Caco-2 (cell line): ENCODE measurements at regions not wholly inside any gene's neighbourhood (a gene's known extent, or its start where the extent isn't known, plus 50 kb on each side); places are given as distances from the start of the nearest gene placed in this dataset.

Source experiments
- BruUV-seq: library from RNA; stranded (reverse); fragments of 400-500 nt; replicated peaks from 2 replicates; lab custom pipeline; 2021; lab: Mats Ljungman, UMichigan
- CTCF ChIA-PET: fragments of 300-600 bp; sonication (Branson Sonifier 250); formaldehyde crosslinking; loops from one replicate; lab custom pipeline; 2022; ENCODE audit warnings: antibody characterized with exemption; lab: Charles Lee
- POLR2A ChIA-PET: fragments of 300-600 bp; sonication (Branson Sonifier 250); formaldehyde crosslinking; loops from one replicate; lab custom pipeline; 2022; ENCODE audit warnings: antibody characterized with exemption; lab: Charles Lee
- DNase-seq, 2 experiments: peaks; one replicate each; pipeline versions ENCODE4 v3.0.0 to v3.0.0-alpha.2; 2020 to 2022
- H3K27me3 ChIP-seq: replicated peaks from 2 replicates; pipeline ENCODE4 v1.6.0; 2011; ENCODE audit warnings: low read length; ENCODE audit not compliant: control insufficient read depth, insufficient read depth
- H3K36me3 ChIP-seq: 2 replicates; pipeline ENCODE4 v1.5.1; 2011; ENCODE audit warnings: low read length; ENCODE audit not compliant: control insufficient read depth, insufficient read depth
- H3K4me1 ChIP-seq: fragments of 250-450 bp; sonication (Bioruptor Pico); 2 replicates; pipeline ENCODE4 v1.5.1; 2020; ENCODE audit warnings: mild to moderate bottlenecking
- H3K4me3 ChIP-seq: 2 replicates; pipeline ENCODE4 v1.5.1; 2011; ENCODE audit warnings: low read depth, mild to moderate bottlenecking, control low read depth, low read length
- H3K9me3 ChIP-seq: fragments of 250-450 bp; sonication (Bioruptor Pico); 2 replicates; pipeline ENCODE4 v1.5.1; 2020; ENCODE audit warnings: mild to moderate bottlenecking, moderate library complexity
- H3K27ac Mint-ChIP-seq: one replicate; pipeline ENCODE4 v1.8.0; 2022; ENCODE audit warnings: mixed read lengths; ENCODE audit not compliant: unreplicated experiment
- H3K27me3 Mint-ChIP-seq: one replicate; pipeline ENCODE4 v1.8.0; 2022; ENCODE audit warnings: mixed read lengths; ENCODE audit not compliant: insufficient read depth, unreplicated experiment
- H3K36me3 Mint-ChIP-seq: one replicate; pipeline ENCODE4 v1.8.0; 2022; ENCODE audit warnings: mild to moderate bottlenecking, mixed read lengths; ENCODE audit not compliant: insufficient read depth, unreplicated experiment
- H3K4me1 Mint-ChIP-seq: one replicate; pipeline ENCODE4 v1.8.0; 2022; ENCODE audit warnings: low read depth, mixed read lengths; ENCODE audit not compliant: unreplicated experiment
- H3K4me3 Mint-ChIP-seq: one replicate; pipeline ENCODE4 v1.8.0; 2022; ENCODE audit warnings: mild to moderate bottlenecking, moderate library complexity, mixed read lengths; ENCODE audit not compliant: unreplicated experiment
- H3K9me3 Mint-ChIP-seq: one replicate; pipeline ENCODE4 v1.8.0; 2022; ENCODE audit warnings: mixed read lengths; ENCODE audit not compliant: unreplicated experiment
- CTCF ChIP-seq, 2 experiments: fragments of 200-600 bp in 1 of 2; IDR thresholded peaks; 1 replicate in 1 of 2; 2 replicates in 1 of 2; pipeline versions ENCODE4 v1.5.1 to v1.8.0; 2011 to 2022; ENCODE audit warnings: antibody characterized with exemption in 1 of 2, control low read depth in 1 of 2, inconsistent platforms in 1 of 2, low read depth in 1 of 2, low read length in 1 of 2, mild to moderate bottlenecking in 1 of 2, moderate library complexity in 1 of 2; ENCODE audit not compliant: insufficient read depth in 1 of 2, severe bottlenecking in 1 of 2, unreplicated experiment in 1 of 2
- intact Hi-C: fragments of 100-400 bp; cut with micrococcal nuclease; formaldehyde crosslinking; loops from one replicate; pipeline ENCODE4 v1.10.0; 2022; ENCODE audit not compliant: unreplicated experiment

DNA sequence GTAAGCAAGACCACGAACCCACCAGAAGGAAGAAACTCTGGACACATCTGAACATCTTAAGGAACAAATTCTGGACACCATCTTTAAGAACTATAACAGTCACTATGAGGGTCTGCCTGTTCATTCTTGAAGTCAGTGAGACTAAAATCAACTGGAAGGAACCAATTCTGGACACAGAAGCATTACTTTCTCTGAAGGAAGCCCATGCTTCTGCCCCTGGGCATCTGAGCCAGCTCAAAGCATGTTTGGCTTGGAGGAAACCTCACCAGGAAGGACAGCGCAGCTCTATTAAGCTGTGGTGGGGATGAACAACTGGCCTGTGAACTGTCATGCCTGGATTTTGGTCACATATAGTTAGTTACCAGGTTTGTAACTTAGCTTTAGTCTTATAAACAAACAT is 132.4 kb upstream of the GDF10 start:
- POLR2A ChIA-PET = no interaction called here
- Histone ChIP-seq H3K4me3 (no peak overlapping the region), H3K27me3 (no peaks in the 10 kb centered on the region), H3K4me1 (no peaks in the 10 kb centered on the region), H3K36me3 (no peaks in the 10 kb centered on the region), H3K9me3 (peaks cover 9% of the 10 kb centered on the region)
- no peak overlapping the region for H3K27ac Mint-ChIP-seq
- BruUV-seq = no TSS peak
- peaks cover 11% of the 10 kb centered on the region for H3K27me3 Mint-ChIP-seq
- CTCF ChIA-PET = no interaction called here
- no peak for DNase-seq
- H3K4me1 Mint-ChIP-seq = no peaks in the 10 kb centered on the region
- peaks cover 11% of the 10 kb centered on the region for H3K9me3 Mint-ChIP-seq
- H3K36me3 Mint-ChIP-seq = no peaks in the 10 kb centered on the region
- TF ChIP-seq CTCF (IDR thresholded peaks at IDR 0.05; ENCODE audit: insufficient read depth in 1 of 2, low read depth in 1 of 2, low read length in 1 of 2, severe bottlenecking in 1 of 2, unreplicated experiment in 1 of 2) = no peak
- H3K4me3 Mint-ChIP-seq = no peak overlapping the region
- intact Hi-C loops = no loop called here

DNA sequence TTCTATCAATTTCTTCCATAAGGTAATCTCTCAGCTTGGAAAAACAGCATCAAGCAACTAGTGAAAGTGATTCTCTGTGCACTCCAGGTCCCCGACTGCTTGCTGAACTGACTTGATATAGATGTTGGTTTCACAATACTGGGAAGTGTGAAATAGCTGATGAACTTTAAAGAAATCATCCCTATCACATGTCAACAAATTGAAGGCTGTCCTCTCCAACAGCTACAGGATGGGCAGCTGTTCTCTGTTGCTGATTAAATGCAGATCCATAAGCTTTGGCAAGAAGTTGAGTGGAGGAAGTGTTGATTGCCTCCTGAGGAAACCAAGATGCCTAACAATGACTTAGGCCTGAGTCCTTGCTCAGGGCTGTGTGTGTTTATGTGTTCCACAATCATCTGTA is 130.4 kb upstream of the GDF10 start:
- TF ChIP-seq CTCF (IDR thresholded peaks at IDR 0.05; ENCODE audit: insufficient read depth in 1 of 2, low read depth in 1 of 2, low read length in 1 of 2, severe bottlenecking in 1 of 2, unreplicated experiment in 1 of 2) = no peak
- intact Hi-C loops = no loop called here
- no TSS peak for BruUV-seq
- H3K27me3 Mint-ChIP-seq = peaks cover 13% of the 10 kb centered on the region
- no peaks in the 10 kb centered on the region for H3K36me3 Mint-ChIP-seq
- H3K4me1 Mint-ChIP-seq = no peaks in the 10 kb centered on the region
- peaks cover 9% of the 10 kb centered on the region for H3K9me3 ChIP-seq
- no peak for DNase-seq
- CTCF ChIA-PET = no interaction called here
- no peak overlapping the region for H3K4me3 Mint-ChIP-seq
- POLR2A ChIA-PET = no interaction called here
- no peak overlapping the region for H3K4me3 ChIP-seq
- no peaks in the 10 kb centered on the region for H3K36me3 ChIP-seq
- H3K27me3 ChIP-seq = 0 out of 2 replicates have a peak, but pooled peaks cover 2% of the 10 kb centered on the region
- H3K27ac Mint-ChIP-seq = no peak overlapping the region
- no peaks in the 10 kb centered on the region for H3K4me1 ChIP-seq
- H3K9me3 Mint-ChIP-seq = peaks cover 11% of the 10 kb centered on the region

DNA sequence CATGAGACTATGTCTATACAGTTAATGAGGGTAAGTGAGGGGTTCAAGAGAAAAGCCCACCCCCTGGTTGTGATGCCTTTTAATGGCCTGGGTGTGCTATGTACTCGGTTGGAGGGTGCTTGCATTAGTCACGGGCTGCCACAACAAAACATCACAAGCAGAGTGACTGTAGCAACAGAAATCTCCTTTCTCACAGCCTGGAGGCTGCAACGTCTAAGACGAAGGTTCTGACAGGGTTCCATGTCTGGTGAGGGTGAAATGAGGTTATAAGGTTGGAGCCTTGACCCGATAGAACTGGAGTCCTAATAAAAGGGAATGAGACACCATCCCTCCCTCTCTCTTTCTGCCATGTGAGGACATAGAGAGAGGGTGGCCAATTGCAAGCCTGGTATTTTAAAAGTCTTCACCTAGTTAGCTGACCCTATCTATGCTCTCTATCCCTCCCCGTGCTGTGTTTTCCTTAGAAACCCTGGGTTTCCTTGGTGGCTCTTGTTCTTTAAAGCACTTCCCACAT is 126.0 kb upstream of the GDF10 start:
- Mint-ChIP-seq H3K4me3 (no peak overlapping the region), H3K27me3 (peaks cover 17% of the 10 kb centered on the region), H3K36me3 (peaks cover 4% of the 10 kb centered on the region), H3K27ac (no peak overlapping the region), H3K4me1 (no peaks in the 10 kb centered on the region), H3K9me3 (peaks cover 7% of the 10 kb centered on the region)
- H3K9me3 ChIP-seq = peaks cover 5% of the 10 kb centered on the region; the same call in 1 of the 2 replicates
- 0 out of 2 replicates have a peak, but pooled peaks cover 2% of the 10 kb centered on the region for H3K27me3 ChIP-seq
- H3K4me1 ChIP-seq = no peaks in the 10 kb centered on the region
- no peak for TF ChIP-seq CTCF (IDR thresholded peaks at IDR 0.05; ENCODE audit: insufficient read depth in 1 of 2, low read depth in 1 of 2, low read length in 1 of 2, severe bottlenecking in 1 of 2, unreplicated experiment in 1 of 2)
- ChIA-PET CTCF (interaction anchor here (0.7 to 1.0 kb wide), 2 partner anchors 42 to 86 kb away, joined by 3 read pairs; no protein-coding TSS in a partner anchor), POLR2A (no interaction called here)
- intact Hi-C loops = no loop called here
- no peaks in the 10 kb centered on the region for H3K36me3 ChIP-seq
- DNase-seq = no peak
- H3K4me3 ChIP-seq = no peak overlapping the region
- no TSS peak for BruUV-seq
